DOHH2 (cell line): ENCODE measurements at regions not wholly inside any gene's neighbourhood (a gene's known extent, or its start where the extent isn't known, plus 50 kb on each side); places are given as distances from the start of the nearest gene placed in this dataset.

Experiments used
- H3F3A ChIP-seq: fragments of 200-600 bp; sonication (generic), shearing (Covaris generic); 2 replicates; pipeline ENCODE4 v1.6.0; 2016; ENCODE audit warnings: antibody characterized with exemption, mild to moderate bottlenecking; ENCODE audit not compliant: control insufficient read depth, insufficient read depth
- H3K27ac ChIP-seq: fragments of 200-600 bp; sonication (generic); 2 replicates; pipeline ENCODE4 v1.5.1; 2014; ENCODE audit warnings: low read depth, mild to moderate bottlenecking, low read length, moderate library complexity
- H3K27me3 ChIP-seq: fragments of 200-600 bp; sonication (generic); 2 replicates; pipeline ENCODE4 v1.6.1; 2014; ENCODE audit warnings: mild to moderate bottlenecking, low read length, mixed read lengths; ENCODE audit not compliant: control insufficient read depth
- H3K36me3 ChIP-seq: fragments of 200-600 bp; sonication (generic); 2 replicates; pipeline ENCODE4 v1.6.1; 2014; ENCODE audit warnings: mild to moderate bottlenecking, low read length, moderate library complexity, mixed read lengths; ENCODE audit not compliant: control insufficient read depth
- H3K4me1 ChIP-seq: fragments of 200-600 bp; sonication (generic); 2 replicates; pipeline ENCODE4 v1.6.1; 2014; ENCODE audit warnings: mild to moderate bottlenecking, low read length, mixed read lengths; ENCODE audit not compliant: control insufficient read depth
- H3K4me2 ChIP-seq: fragments of 200-600 bp; sonication (generic); 2 replicates; pipeline ENCODE4 v1.6.0; 2014; ENCODE audit warnings: mild to moderate bottlenecking, low read length, moderate library complexity
- H3K4me3 ChIP-seq: fragments of 200-600 bp; sonication (generic); 2 replicates; pipeline ENCODE4 v1.5.1; 2014; ENCODE audit warnings: mild to moderate bottlenecking, low read length, mixed read lengths
- H3K79me2 ChIP-seq: fragments of 200-600 bp; sonication (generic); 2 replicates; pipeline ENCODE4 v1.6.1; 2014; ENCODE audit warnings: mild to moderate bottlenecking, low read length, mixed read lengths; ENCODE audit not compliant: control insufficient read depth
- H3K9me2 ChIP-seq: fragments of 200-600 bp; sonication (generic); replicated peaks from 2 replicates; pipeline ENCODE4 v1.6.1; 2014; ENCODE audit warnings: mild to moderate bottlenecking, low read length, mixed read lengths; ENCODE audit not compliant: control insufficient read depth
- H3K9me3 ChIP-seq: fragments of 200-600 bp; sonication (generic); 2 replicates; pipeline ENCODE4 v1.6.1; 2014; ENCODE audit warnings: antibody characterized with exemption, low read length, mixed read lengths; ENCODE audit not compliant: control insufficient read depth, insufficient read depth
- H4K20me1 ChIP-seq: fragments of 200-600 bp; sonication (generic); 2 replicates; pipeline ENCODE4 v1.6.0; 2014; ENCODE audit warnings: low read depth, mild to moderate bottlenecking, antibody characterized with exemption, low read length, moderate library complexity; ENCODE audit not compliant: control insufficient read depth, insufficient read depth
- EZH2phosphoT487 ChIP-seq: fragments of 200-600 bp; sonication (generic); IDR thresholded peaks from 2 replicates; pipeline ENCODE4 v1.6.1; 2017; ENCODE audit warnings: borderline replicate concordance, mild to moderate bottlenecking, antibody characterized with exemption, low read length, moderate library complexity, mixed read lengths
- TF ChIP-seq, protein P1 (sequence below): fragments of 200-600 bp; sonication (generic); IDR thresholded peaks from one replicate; pipeline ENCODE4 v1.5.1; 2014; ENCODE audit warnings: antibody characterized with exemption, mild to moderate bottlenecking, low read depth, low read length; ENCODE audit not compliant: poor library complexity, severe bottlenecking

DNA sequence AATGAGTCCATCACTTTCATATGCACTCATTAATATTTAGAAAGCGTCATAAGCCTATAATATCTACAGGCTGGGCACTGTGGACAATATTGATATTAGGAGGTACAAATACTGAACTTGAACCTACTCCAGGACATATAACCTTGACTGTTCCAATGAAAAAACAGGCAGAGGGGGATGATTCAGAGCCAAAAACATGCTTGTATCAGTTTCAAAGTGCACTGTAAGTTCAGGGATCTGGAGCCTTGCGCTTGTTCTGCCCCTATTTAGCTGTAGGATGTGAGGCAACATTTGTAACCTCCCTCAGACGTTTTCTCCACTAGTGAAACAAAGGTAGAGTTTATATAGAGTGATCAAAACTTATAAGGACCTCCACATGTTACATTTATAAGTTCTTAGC is 246.1 kb upstream of the GYPC start:
- H3K27me3 ChIP-seq, result no peaks in the 10 kb centered on the region
- no peak overlapping the region for H3K4me2 ChIP-seq
- no peaks in the 10 kb centered on the region for H3K4me1 ChIP-seq
- H3K9me3 ChIP-seq, result no peaks in the 10 kb centered on the region
- no peak overlapping the region for H3K27ac ChIP-seq
- no peak overlapping the region for H3K4me3 ChIP-seq
- no peaks in the 10 kb centered on the region for H3K79me2 ChIP-seq
- H3F3A ChIP-seq, result no peaks in the 10 kb centered on the region
- no peaks in the 10 kb centered on the region for H3K36me3 ChIP-seq
- TF ChIP-seq EZH2phosphoT487, result no peak
- TF ChIP-seq, protein P1, sequence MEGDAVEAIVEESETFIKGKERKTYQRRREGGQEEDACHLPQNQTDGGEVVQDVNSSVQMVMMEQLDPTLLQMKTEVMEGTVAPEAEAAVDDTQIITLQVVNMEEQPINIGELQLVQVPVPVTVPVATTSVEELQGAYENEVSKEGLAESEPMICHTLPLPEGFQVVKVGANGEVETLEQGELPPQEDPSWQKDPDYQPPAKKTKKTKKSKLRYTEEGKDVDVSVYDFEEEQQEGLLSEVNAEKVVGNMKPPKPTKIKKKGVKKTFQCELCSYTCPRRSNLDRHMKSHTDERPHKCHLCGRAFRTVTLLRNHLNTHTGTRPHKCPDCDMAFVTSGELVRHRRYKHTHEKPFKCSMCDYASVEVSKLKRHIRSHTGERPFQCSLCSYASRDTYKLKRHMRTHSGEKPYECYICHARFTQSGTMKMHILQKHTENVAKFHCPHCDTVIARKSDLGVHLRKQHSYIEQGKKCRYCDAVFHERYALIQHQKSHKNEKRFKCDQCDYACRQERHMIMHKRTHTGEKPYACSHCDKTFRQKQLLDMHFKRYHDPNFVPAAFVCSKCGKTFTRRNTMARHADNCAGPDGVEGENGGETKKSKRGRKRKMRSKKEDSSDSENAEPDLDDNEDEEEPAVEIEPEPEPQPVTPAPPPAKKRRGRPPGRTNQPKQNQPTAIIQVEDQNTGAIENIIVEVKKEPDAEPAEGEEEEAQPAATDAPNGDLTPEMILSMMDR, result no peak
- no peaks in the 10 kb centered on the region for H3K9me2 ChIP-seq
- no peaks in the 10 kb centered on the region for H4K20me1 ChIP-seq

DNA sequence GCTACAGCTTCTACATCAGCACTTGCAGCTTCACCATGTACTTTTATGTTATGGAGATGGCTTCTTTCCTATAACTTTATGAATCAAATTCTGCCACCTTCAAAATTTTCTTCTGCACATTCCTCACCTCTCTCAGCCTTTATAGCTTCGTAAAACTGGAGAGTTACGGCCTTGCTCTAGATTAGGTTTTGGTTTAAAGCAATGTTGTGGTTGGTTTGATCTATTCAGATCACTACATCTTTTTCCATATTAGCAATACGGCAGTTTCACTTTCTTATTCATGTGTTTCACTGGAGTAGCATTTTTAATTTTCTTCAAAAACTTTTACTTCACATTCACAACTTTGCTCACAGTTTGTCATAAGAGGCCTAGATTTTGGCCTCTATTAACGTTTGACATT is 242.9 kb upstream of the GYPC start:
- no peaks in the 10 kb centered on the region for H3K4me1 ChIP-seq
- H3K27me3 ChIP-seq, result no peaks in the 10 kb centered on the region
- H3K27ac ChIP-seq, result no peak overlapping the region
- no peak overlapping the region for H3K4me3 ChIP-seq
- H3K36me3 ChIP-seq, result no peaks in the 10 kb centered on the region
- no peaks in the 10 kb centered on the region for H3K9me2 ChIP-seq
- H4K20me1 ChIP-seq, result no peaks in the 10 kb centered on the region
- no peak overlapping the region for H3K4me2 ChIP-seq
- no peaks in the 10 kb centered on the region for H3K79me2 ChIP-seq
- TF ChIP-seq EZH2phosphoT487, result no peak
- TF ChIP-seq, protein P1, result no peak
- no peaks in the 10 kb centered on the region for H3F3A ChIP-seq
- H3K9me3 ChIP-seq, result no peaks in the 10 kb centered on the region

DNA sequence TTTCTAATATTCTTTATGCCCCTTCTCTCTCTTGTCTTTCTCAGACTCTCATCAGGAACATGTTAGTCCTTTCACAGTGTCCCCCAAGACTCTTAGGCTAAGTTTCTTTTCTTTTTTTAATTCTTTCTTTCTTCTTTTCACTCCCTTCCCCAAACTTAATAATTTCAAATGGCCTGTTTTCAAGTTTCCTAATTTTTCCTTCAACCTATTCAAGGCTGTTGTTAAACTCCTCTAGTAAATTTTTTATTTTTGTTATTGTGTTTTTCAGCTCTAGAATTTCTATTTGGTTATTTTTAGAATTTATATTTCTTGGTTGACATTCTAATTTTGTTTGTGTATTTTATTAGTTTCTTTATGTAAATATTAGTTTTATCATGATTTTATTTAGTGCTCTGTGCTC is 236.6 kb upstream of the GYPC start:
- Histone ChIP-seq H4K20me1 (no peaks in the 10 kb centered on the region), H3K4me1 (no peaks in the 10 kb centered on the region), H3K27ac (no peak overlapping the region), H3F3A (no peaks in the 10 kb centered on the region), H3K4me2 (no peak overlapping the region), H3K79me2 (no peaks in the 10 kb centered on the region), H3K9me2 (no peaks in the 10 kb centered on the region), H3K4me3 (no peak overlapping the region), H3K9me3 (no peaks in the 10 kb centered on the region), H3K27me3 (no peaks in the 10 kb centered on the region), H3K36me3 (no peaks in the 10 kb centered on the region)
- TF ChIP-seq, protein P1, result no peak

DNA sequence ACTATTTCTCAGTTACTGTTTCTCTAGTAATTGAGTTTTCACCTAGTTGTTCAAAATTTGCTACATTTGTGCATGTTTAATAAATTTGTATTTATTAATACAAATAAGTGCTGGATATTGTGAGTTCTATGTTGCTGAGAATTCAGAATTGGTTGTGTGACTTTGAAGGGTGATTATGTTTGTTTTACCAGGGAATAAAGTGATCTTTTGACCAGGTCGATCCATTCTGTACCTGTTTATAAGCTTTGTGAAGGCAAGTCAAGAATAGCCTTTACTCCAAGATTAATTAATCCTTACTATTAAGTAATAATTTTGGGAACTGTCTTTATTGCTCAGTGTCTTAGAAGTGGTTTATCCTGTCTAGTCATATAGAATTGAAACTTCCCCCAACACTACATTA is 230.0 kb upstream of the GYPC start:
- TF ChIP-seq EZH2phosphoT487, result no peak
- TF ChIP-seq, protein P1, result no peak
- Histone ChIP-seq H3F3A (no peaks in the 10 kb centered on the region), H4K20me1 (no peaks in the 10 kb centered on the region), H3K4me2 (no peak overlapping the region), H3K27ac (no peak overlapping the region), H3K36me3 (no peaks in the 10 kb centered on the region), H3K4me3 (no peak overlapping the region), H3K4me1 (no peaks in the 10 kb centered on the region), H3K79me2 (no peaks in the 10 kb centered on the region), H3K9me2 (no peaks in the 10 kb centered on the region), H3K27me3 (no peaks in the 10 kb centered on the region), H3K9me3 (no peaks in the 10 kb centered on the region)
